ENCODE measurements at regions not wholly inside any gene's neighbourhood (a gene's known extent, or its start where the extent isn't known, plus 50 kb on each side); places are given as distances from the start of the nearest gene placed in this dataset.
A peak's percentile ranks its signal among the peaks of the same experiment; 100 is the strongest.

DNA sequence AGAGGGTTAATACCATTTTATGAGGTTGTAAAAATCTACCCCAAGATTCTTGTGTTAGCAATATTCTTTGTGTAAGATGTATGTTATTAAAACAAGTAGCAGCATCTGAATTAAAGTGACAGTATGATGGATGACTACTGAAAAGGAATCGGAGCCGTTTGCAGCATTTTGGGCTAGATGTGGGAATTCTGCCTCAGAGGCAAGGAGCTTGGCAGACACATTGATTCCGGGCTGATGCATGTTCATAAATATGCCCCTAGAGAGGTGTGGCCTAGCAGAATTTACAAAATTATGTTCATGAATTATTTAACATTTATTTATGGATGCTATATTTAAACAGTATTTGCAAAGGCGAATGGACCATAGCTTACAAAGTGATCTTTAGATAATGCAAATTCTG lies 389.0 kb upstream of the ETAA1 start:
- H3K27ac ChIP-seq (ENCODE audit: insufficient read depth, low read length), result peak overlapping the region; percentile 63; the same call in 1 of the 2 replicates
- peak overlapping the region; percentile 63 for H3K18ac ChIP-seq (ENCODE audit: low read depth, low read length)
- H3K14ac ChIP-seq (replicated peaks; ENCODE audit: low read depth, low read length), result peak overlapping the region; percentile 66; the same call in 1 of the 2 replicates
- TF ChIP-seq POLR2A (IDR thresholded peaks at IDR 0.05; ENCODE audit: low read depth, low read length) (no peak), MAFK (IDR thresholded peaks at IDR 0.05; ENCODE audit: low read depth, low read length) (no peak), RAD21 (IDR thresholded peaks at IDR 0.05; ENCODE audit: low read length) (no peak), BHLHE40 (IDR thresholded peaks at IDR 0.05; ENCODE audit: low read depth, low read length) (no peak), CHD1 (IDR thresholded peaks at IDR 0.05; ENCODE audit: low read depth, low read length) (no peak), SMC3 (IDR thresholded peaks at IDR 0.05; ENCODE audit: low read depth, low read length) (no peak), FOS (IDR thresholded peaks at IDR 0.05; ENCODE audit: low read depth, low read length) (no peak), NFE2L2 (IDR thresholded peaks at IDR 0.05; ENCODE audit: low read depth, low read length) (no peak), RCOR1 (IDR thresholded peaks at IDR 0.05; ENCODE audit: insufficient replicate concordance, low read length) (no peak), MAZ (IDR thresholded peaks at IDR 0.05; ENCODE audit: borderline replicate concordance, low read depth, low read length) (no peak), CEBPB (IDR thresholded peaks at IDR 0.05; ENCODE audit: low read depth, low read length) (no peak), RFX5 (IDR thresholded peaks at IDR 0.05; ENCODE audit: low read depth, low read length) (no peak), MXI1 (IDR thresholded peaks at IDR 0.05; ENCODE audit: borderline replicate concordance, low read depth, low read length) (no peak)
- TF ChIP-seq, protein P1, sequence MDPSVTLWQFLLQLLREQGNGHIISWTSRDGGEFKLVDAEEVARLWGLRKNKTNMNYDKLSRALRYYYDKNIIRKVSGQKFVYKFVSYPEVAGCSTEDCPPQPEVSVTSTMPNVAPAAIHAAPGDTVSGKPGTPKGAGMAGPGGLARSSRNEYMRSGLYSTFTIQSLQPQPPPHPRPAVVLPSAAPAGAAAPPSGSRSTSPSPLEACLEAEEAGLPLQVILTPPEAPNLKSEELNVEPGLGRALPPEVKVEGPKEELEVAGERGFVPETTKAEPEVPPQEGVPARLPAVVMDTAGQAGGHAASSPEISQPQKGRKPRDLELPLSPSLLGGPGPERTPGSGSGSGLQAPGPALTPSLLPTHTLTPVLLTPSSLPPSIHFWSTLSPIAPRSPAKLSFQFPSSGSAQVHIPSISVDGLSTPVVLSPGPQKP (IDR thresholded peaks at IDR 0.05; ENCODE audit: borderline replicate concordance, low read depth, low read length), result no peak
- TF ChIP-seq, protein P2, sequence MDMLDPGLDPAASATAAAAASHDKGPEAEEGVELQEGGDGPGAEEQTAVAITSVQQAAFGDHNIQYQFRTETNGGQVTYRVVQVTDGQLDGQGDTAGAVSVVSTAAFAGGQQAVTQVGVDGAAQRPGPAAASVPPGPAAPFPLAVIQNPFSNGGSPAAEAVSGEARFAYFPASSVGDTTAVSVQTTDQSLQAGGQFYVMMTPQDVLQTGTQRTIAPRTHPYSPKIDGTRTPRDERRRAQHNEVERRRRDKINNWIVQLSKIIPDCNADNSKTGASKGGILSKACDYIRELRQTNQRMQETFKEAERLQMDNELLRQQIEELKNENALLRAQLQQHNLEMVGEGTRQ (IDR thresholded peaks at IDR 0.05; ENCODE audit: low read depth, low read length), result no peak
- TF ChIP-seq, protein P3, sequence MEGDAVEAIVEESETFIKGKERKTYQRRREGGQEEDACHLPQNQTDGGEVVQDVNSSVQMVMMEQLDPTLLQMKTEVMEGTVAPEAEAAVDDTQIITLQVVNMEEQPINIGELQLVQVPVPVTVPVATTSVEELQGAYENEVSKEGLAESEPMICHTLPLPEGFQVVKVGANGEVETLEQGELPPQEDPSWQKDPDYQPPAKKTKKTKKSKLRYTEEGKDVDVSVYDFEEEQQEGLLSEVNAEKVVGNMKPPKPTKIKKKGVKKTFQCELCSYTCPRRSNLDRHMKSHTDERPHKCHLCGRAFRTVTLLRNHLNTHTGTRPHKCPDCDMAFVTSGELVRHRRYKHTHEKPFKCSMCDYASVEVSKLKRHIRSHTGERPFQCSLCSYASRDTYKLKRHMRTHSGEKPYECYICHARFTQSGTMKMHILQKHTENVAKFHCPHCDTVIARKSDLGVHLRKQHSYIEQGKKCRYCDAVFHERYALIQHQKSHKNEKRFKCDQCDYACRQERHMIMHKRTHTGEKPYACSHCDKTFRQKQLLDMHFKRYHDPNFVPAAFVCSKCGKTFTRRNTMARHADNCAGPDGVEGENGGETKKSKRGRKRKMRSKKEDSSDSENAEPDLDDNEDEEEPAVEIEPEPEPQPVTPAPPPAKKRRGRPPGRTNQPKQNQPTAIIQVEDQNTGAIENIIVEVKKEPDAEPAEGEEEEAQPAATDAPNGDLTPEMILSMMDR (conservative IDR thresholded peaks at IDR 0.05; ENCODE audit: low read depth, low read length), result no peak
- H4K8ac ChIP-seq (ENCODE audit: low read depth in 2 of 2, low read length in 2 of 2), result no peak overlapping the region
- CTCF ChIA-PET, result no interaction called here
- H3K9ac ChIP-seq (ENCODE audit: low read depth, low read length), result no peak overlapping the region
- H3K4me2 ChIP-seq (ENCODE audit: low read depth, low read length), result peak overlapping the region; percentile 55
- peak overlapping the region; percentile 80 for H4K5ac ChIP-seq (ENCODE audit: low read depth, low read length)
- in situ Hi-C loops (cut with MboI; ENCODE audit: low sequenced_read_pairs), result no loop called here
- dilution Hi-C loops (cut with HindIII; ENCODE audit: low sequenced_read_pairs, unreplicated experiment), result no loop called here
- no peak for DNase-seq
- POLR2A ChIA-PET (ENCODE audit: unreplicated experiment), result no interaction called here
- H3K27me3 ChIP-seq (ENCODE audit: control insufficient read depth, insufficient read depth, low read length), result no peaks in the 10 kb centered on the region
- H3K23ac ChIP-seq (ENCODE audit: low read depth, low read length), result no peak overlapping the region
- 0 out of 2 replicates have a peak overlapping the region, but pooled peaks have one; percentile 23 for H2AK5ac ChIP-seq (ENCODE audit: low read depth, low read length)
- H3K9me3 ChIP-seq (ENCODE audit: control insufficient read depth, insufficient read depth, low read length), result no peaks in the 10 kb centered on the region
- H3K9me1 ChIP-seq (ENCODE audit: insufficient read depth, low read length), result no peaks in the 10 kb centered on the region
- no peaks in the 10 kb centered on the region for H3K36me3 ChIP-seq (ENCODE audit: control insufficient read depth, insufficient read depth, low read length)
- peak overlapping the region; percentile 66 for H3K4ac ChIP-seq (ENCODE audit: low read depth, low read length)
- H2BK5ac ChIP-seq (ENCODE audit: low read depth, low read length, poor library complexity, severe bottlenecking), result no peak overlapping the region
- H3K4me3 ChIP-seq (ENCODE audit: insufficient read depth, low read depth, low read length), result no peak overlapping the region
- H2BK20ac ChIP-seq (ENCODE audit: low read depth, low read length), result peak overlapping the region; percentile 72; the same call in 1 of the 2 replicates
- intact Hi-C loops (cut with micrococcal nuclease), result no loop called here
- H2AK9ac ChIP-seq (replicated peaks; ENCODE audit: low read depth, low read length, poor library complexity), result no peak overlapping the region
- WGBS, 2 experiments (ENCODE audit: extremely low coverage in 2 of 2, insufficient read length in 1 of 2), result 33% methylated on average over 2 of the region's 4 CpGs; no CpG with 5 or more reads in 1 of the 2 experiments
- H4K91ac ChIP-seq (ENCODE audit: insufficient read depth, low read depth, low read length), result no peak overlapping the region
- no peaks in the 10 kb centered on the region for H3K79me1 ChIP-seq (ENCODE audit: low read depth in 1 of 2, low read length in 2 of 2)
- peak overlapping the region; percentile 41; the same call in 1 of the 2 replicates for H2BK120ac ChIP-seq (ENCODE audit: low read depth, low read length)
- H3K4me1 ChIP-seq (ENCODE audit: control insufficient read depth, insufficient read depth, low read length), result peaks cover 2% of the 10 kb centered on the region
- no peak overlapping the region for H3K56ac ChIP-seq (ENCODE audit: extremely low read depth, insufficient read depth, low read length)
- no peak overlapping the region for H2AFZ ChIP-seq (replicated peaks; ENCODE audit: low read length, poor library complexity)
- no peaks in the 10 kb centered on the region for H4K20me1 ChIP-seq (ENCODE audit: insufficient read depth, low read length)
- no peak overlapping the region for H2BK15ac ChIP-seq (ENCODE audit: low read depth, low read length)
- no TSS peak for BruUV-seq (replicated peaks)
- no peak for ATAC-seq (ENCODE audit: low read depth)

All from IMR-90 (cell line).